ENCODE measurements at regions not wholly inside any gene's neighbourhood (a gene's known extent, or its start where the extent isn't known, plus 50 kb on each side); places are given as distances from the start of the nearest gene placed in this dataset.
"Not testable (repeated sequence)": the region's sequence is repeated elsewhere in the genome, so short reads cannot be mapped to it uniquely, and the experiment has no call there.

- no peak for DNase-seq
Observed at GRCh38 chr15:66968806-66969596, 96.4 kb upstream of the SMAD3 start.

GRCh38 chr15:66974131-66974530 is 91.3 kb upstream of the SMAD3 start:
- DNase-seq: not testable (repeated sequence)

DNA sequence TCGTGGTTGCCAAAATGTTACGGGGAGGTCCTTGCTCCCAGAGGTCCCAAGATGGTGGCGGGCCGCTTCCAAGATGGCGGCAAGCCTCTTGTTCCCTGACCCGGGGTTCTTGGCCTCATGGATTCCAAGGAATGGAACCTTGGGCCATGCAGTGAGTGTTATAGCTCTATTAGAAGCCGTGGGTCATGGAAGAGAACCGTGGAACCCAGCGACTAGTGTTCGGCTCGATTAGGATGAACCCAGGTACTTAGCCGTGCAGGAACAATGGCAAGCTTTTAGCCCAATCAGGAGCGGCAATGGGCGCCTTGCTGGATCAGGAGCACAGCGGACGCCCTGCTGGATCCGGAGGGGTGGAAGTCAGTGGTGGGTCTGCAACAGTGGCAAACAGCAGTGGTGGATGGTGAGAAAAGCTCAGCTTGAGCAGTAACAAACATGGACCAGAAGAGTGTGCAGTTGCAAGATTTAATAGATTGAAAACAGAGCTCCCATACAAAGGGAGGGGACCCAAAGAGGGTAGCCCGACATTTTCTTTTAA is 89.2 kb upstream of the SMAD3 start:
- not testable (repeated sequence) for DNase-seq

- not testable (repeated sequence) for DNase-seq
Observed at GRCh38 chr15:66980326-66980725, 85.1 kb upstream of the SMAD3 start.

GRCh38 chr15:66981771-66982170 is 83.6 kb upstream of the SMAD3 start:
- DNase-seq: no peak

- no peak for DNase-seq
Observed at GRCh38 chr15:66982250-66982649, 83.2 kb upstream of the SMAD3 start.

DNA sequence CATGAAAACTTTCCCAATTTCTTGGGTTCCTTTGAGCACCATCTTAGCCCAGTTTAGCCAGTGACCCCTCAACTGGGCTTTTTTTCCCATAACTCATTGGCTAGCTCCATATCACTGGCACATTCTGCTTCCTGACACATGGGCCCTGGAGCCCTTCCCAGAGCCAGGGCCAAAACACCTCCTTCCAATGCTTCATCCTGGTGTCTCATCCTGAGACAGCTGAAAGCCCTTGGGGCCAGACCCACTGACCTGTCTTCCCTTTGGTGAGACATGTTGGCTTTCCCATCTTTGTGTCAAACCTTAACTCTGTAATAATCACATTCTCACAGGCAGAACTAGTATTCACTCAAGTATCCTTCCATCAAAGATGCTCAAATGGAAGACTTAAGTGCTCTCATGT is 82.6 kb upstream of the SMAD3 start:
- no peak for DNase-seq

- no peak for DNase-seq
Observed at GRCh38 chr15:66985653-66986052, 79.7 kb upstream of the SMAD3 start.

GRCh38 chr15:66986951-66987350 is 78.5 kb upstream of the SMAD3 start:
- no peak for DNase-seq

DNA sequence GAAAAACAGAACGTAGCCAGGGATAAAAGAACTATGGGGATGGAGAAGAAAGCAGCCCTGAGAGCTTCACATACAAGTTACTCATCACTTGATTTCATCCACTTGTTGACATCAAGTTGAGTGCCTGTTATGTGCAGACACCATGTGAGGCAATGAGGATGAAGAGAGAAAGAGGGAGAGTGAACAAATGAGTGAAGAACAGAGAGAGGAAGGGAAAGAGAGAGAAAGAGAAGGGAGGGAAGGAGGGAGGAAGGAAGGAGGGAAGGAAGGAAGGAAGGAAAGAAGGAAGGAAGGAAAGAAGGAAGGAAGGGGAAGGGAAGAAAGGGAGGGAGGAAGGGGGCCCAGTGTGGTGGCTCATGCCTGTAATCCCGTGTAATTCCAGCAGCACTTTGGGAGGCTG is 72.3 kb upstream of the SMAD3 start:
- DNase-seq: no peak

DNA sequence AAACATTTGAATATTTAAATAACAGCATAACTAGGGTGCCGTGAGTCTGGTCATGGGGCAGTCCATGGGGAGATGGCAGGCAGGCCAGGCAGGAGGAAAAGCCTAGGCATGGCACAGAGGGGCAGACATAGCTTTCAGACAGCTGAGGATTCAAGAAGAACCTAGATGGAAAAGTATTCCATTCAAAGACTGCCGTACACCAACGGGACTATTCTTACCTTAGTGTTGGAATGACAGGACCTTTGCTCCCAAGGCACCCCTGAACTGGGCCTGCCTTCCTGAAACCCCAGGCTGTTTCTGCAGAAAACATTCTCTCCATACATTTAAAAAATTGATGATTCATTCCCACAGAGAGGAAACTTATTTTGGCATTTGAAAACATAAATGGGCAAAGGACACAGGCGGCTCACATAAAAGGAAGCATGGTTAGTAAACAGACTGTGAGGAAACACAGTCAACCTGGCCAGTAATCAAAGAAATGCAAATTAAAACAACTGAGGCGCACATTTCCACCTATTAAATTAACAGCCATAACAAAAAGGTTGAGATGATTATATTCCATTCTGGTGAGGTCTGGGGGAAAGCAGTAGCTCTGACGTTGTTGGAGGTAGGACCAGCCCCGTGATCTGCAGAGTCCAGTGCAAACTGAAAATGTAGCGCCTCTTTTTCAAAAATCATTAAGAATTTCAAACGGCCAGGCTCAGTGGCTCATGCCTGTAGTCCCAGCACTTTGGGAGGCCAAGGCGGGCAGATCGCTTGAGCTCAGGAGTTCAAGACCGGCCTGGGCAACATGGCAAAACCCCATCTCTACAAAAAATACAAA is 71.3 kb upstream of the SMAD3 start:
- no peak for DNase-seq

- DNase-seq: no peak
Observed at GRCh38 chr15:66994927-66995656, 70.3 kb upstream of the SMAD3 start.

- DNase-seq: no peak
Observed at GRCh38 chr15:66996094-66996493, 69.3 kb upstream of the SMAD3 start.

DNA sequence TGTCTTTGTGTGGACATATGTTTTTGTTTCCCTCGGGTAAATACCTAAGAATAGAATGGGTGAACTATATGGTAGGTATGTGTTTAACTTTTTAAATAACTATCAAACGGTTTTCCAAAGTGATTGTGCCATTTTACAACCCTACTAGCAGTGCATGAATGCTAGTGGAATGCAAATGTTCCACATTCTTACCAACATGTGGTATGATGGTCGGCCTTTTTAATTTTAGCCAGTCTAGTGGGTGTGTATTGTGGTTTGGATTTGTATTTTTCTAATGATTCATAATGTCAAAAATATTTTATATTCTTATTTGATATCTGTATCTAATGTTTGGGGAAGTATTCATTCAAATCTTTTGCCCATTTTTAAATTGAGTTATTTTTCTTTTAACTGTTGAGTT is 68.2 kb upstream of the SMAD3 start:
- DNase-seq: no peak

- DNase-seq: not testable (repeated sequence)
Observed at GRCh38 chr15:66998234-66998633, 67.2 kb upstream of the SMAD3 start.

- DNase-seq: no peak
Observed at GRCh38 chr15:66999046-66999968, 66.1 kb upstream of the SMAD3 start.

- no peak for DNase-seq
Observed at GRCh38 chr15:67000896-67001295, 64.5 kb upstream of the SMAD3 start.

GRCh38 chr15:67002368-67002767 is 63.0 kb upstream of the SMAD3 start:
- no peak for DNase-seq

GRCh38 chr15:67003586-67003985 is 61.8 kb upstream of the SMAD3 start:
- DNase-seq: no peak

DNA sequence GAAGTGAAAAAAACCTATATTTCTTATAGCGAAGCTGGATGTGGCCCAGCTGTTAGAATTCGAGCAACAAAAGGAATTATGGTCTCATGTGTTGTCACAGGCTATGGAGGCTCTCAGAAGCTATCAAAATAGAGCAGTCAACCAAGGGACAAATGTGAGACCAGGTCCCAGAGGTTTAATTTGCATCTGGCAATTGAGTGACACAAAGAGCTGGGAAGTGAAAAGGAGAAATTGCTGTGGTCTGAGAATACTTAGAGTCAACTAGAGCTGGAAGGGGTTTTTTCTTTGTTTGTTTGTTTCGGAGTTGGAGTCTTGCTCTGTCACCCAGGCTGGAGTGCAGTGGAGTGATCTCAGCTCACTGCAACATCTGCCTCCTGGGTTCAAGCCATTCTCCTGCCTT is 61.3 kb upstream of the SMAD3 start:
- no peak for DNase-seq

- DNase-seq: no peak
Observed at GRCh38 chr15:67005294-67005996, 60.0 kb upstream of the SMAD3 start.
